ENCODE measurements at regions not wholly inside any gene's neighbourhood (a gene's known extent, or its start where the extent isn't known, plus 50 kb on each side); places are given as distances from the start of the nearest gene placed in this dataset.
A peak's percentile ranks its signal among the peaks of the same experiment; 100 is the strongest.

- H3K4me1 Mint-ChIP-seq = no peaks in the 10 kb centered on the region
- no peaks in the 10 kb centered on the region for H3K36me3 Mint-ChIP-seq
- DNase-seq (ENCODE audit: low spot score in 2 of 2) (no peak), ATAC-seq (no peak)
- H3K4me3 Mint-ChIP-seq = no peak overlapping the region
- no peaks in the 10 kb centered on the region for H3K9me3 Mint-ChIP-seq
- H3K27ac Mint-ChIP-seq = no peak overlapping the region
Observed at GRCh38 chr5:78701795-78702410, 53.3 kb upstream of the LHFPL2 start.

DNA sequence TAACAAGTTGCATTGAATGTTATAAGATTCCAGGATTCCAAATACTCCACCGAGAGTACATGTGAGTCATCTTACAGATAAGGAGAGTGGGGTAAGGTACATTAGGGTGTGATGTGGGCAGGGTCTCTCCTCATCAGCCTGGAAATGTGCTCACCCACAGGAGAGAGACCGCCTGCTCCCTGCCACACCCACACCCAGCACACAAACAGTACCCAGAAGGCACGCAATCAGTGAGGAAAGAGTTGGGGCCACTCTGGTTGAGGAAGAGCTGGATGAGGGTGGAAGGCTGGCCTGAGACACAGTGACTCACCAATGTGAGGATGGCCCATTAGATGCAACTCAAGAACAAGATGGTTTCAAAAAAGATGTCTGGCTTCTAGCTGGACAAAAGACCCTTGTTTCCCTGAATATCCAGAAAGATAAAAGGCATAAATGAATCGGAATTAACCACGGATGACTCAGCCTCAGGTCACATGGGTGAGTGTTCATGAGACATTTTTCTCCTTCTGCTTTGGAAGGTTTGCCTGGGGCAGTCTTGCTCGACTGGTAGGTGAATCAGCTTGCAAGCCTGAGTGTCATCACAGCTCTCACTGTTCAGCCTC, 51.1 kb upstream of the LHFPL2 start:
- Mint-ChIP-seq H3K36me3 (no peaks in the 10 kb centered on the region), H3K4me3 (no peak overlapping the region), H3K27ac (no peak overlapping the region), H3K4me1 (no peaks in the 10 kb centered on the region), H3K9me3 (no peaks in the 10 kb centered on the region)
- ATAC-seq (peak; percentile 37), DNase-seq (ENCODE audit: low spot score in 2 of 2) (no peak)

DNA sequence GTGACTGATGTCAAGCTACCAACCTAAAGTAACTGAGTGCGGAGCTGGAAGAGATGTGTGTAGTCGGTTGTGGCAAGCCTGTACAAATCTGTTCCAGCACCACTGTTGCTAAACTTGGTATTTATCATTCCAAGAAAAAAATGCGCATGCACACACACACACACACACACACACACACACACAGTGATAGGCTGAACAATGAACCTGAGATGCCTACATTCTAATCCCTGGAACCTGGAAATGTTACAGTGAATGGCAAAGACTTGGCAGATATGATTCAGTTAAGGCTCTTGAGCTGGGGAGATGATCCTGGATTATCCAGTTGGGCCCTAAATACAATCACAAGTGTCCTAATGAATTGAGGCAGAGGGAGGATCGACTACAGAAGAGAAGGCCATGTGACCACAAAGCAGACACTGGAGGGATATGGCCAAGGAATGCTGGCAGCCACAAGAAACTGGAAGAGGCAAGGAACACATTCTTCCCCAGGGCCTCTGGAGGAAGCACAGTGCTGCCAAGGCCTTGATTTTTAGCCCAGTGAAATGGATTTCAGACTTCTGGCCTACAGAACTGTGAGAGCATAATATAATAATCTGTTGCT, 49.7 kb upstream of the LHFPL2 start:
- Mint-ChIP-seq H3K9me3 (peaks cover 1% of the 10 kb centered on the region), H3K36me3 (no peaks in the 10 kb centered on the region), H3K4me1 (no peaks in the 10 kb centered on the region), H3K27ac (no peak overlapping the region), H3K4me3 (no peak overlapping the region)
- DNase-seq (ENCODE audit: low spot score in 2 of 2) = no peak
- no peak for ATAC-seq
